ENCODE measurements at regions not wholly inside any gene's neighbourhood (a gene's known extent, or its start where the extent isn't known, plus 50 kb on each side); places are given as distances from the start of the nearest gene placed in this dataset.
A peak's percentile ranks its signal among the peaks of the same experiment; 100 is the strongest.
"Not testable (repeated sequence)": the region's sequence is repeated elsewhere in the genome, so short reads cannot be mapped to it uniquely, and the experiment has no call there.

DNA sequence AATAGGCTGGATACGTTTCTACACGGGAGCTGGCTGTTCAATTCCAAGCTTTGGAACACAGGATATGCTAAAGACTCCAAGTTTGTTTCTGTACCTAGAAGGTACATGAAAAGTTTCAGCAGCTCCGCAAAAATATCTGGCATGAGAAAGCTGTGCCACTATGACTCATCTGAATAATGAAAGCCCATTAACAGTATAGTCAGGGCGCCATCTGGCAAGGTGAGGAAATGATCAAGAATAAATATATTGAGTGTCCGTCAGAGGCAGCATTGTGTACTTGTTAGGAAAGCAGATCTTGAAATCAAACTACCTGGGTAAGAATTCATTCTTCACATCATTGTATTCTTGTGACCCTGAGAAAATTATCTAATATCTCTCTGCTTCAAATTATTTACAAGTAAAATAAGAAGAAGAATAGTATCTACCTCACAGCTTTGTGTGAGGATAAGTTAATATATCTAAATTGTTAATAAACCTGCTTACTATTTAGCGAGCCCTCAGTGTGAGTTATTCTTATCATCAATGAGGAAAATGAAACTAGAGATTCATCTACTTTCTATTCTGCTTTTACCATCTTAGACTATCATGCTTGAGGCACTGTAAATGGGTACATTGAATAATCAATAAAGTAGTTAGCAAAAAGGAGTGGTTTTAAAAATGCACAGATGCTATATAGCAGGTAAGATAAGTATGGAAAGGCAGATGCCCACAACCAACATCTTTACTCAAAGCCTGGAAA lies 53.5 kb downstream of the FSCB start:
- peak; percentile 64 for DNase-seq

DNA sequence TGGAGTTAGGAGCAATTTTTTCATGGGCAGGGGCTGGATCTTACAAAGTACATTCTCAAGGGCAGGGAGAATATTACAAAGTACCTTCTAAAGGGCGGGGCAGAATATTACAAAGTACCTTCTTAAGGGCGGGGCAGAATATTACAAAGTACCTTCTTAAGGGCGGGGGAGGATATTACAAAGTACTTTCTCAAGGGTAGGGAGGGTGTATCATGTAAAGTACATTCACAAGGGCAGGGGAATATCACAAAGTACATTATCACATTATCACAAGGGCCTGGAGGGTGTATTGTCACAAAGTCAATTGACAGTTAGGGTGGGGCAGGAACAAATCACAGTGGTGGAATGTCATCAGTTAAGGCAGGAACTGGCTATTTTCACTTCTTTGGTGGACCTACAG lies 56.9 kb downstream of the FSCB start:
- DNase-seq, result not testable (repeated sequence)

DNA sequence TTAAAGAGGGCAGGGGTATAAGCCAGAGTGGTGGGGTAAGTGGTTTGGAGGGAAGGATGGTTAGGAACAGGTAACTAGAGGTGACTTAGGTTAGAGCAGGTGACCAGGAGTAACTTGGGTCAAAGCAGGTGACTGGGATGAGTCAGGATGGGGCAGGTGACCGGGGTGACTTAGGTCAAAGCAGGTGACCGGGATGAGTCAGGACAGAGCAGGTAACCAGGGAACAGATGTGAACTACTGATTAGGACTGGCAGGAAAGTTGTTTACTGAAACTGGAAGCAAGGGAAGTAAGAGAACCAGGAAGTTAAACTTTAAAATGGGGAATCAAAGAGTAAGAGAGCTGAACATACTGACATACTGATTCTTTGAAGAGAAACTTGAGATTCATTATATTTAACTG lies 57.4 kb downstream of the FSCB start:
- no peak for DNase-seq

DNA sequence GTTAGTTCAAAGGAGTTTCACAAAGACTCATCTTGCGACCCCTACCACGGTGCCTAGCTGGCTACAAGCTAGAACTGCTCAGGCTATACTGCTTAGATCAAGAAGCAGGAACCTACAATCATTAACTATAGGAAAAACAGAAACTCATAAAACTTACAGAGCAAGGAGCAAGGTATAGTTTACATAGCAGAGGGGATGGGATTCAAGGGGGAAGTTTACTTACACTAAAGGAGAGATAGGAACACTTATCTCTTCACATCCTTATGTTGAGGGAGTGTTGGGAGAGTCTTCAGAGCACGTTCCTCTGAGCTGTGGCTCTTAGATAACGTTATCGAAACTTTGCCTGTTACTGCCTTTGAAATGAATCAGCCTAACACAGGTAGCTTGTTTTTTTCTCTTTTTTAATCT lies 58.1 kb downstream of the FSCB start:
- DNase-seq, result no peak

DNA sequence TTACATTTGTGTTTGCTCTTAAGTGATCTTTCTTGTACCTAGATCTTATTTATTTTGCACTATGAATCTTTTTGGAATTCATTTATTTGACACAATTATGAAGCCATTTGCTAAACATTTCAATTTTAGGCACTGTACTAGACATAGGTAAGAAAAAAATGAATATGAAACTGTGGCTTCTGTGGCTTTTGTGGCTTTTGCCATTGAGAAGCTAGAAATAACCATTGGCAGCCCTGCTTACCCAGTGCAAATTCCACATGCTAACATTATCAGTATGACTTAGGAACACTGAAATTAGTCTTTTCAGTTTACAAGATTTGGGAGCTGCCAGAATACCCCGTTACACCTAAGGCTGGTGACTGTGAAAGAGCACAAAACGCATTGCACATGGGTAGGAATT lies 60.1 kb downstream of the FSCB start:
- no peak for DNase-seq

DNA sequence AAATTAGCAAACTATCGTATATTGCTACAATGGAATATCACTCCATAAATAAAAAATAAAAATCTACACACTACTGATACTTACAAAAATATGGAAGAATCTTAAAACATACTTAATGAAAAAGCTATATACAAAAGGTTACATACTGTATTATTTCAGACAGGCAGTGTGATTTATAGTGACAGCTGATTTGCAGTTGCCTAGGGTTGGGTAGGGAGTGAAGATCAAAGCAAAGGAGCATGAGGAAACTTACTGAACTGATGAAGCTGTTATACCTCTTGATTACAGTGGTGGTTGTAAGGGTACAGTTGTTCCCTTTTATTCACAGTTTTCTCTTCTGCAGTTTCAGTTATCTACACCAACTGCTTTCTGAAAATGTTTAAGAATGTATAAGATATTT lies 62.6 kb downstream of the FSCB start:
- DNase-seq, result no peak

DNA sequence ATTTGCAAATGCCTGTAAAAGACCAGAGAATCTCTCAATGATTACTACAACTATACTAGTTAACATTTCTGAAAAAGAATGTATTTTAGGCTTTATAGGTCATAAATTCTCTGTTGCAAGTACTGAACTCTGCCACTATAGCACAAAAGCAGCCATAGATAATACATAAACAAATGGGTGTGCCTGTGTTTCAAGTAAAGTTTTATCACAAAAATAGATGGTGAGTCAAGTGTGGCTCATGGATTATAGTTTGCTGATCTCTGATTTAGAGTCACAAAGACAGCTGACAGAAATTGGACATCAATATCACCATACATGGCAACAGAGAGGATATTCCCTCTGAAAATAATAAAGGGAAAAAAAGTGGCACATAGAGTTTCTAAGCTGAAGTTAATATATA lies 68.1 kb downstream of the FSCB start:
- no peak for DNase-seq

DNA sequence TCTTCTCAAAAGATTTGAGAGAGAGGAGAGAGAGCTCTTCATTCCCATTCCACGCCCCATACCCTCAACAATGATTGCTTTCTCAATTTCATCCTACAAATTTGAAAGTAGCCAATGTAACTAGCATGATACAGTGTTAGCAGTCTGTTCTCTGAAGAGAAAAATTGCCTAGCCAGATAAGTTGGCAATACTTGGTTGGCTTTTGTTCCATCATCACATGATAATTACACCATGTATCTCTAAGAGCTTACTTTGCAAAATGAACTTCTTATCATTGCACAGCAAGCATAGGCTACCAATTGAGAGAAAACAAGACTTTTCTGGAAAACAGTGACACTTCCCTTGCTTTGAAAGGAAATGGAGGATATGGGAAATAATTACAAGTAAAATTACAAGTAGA lies 68.9 kb downstream of the FSCB start:
- DNase-seq, result no peak

DNA sequence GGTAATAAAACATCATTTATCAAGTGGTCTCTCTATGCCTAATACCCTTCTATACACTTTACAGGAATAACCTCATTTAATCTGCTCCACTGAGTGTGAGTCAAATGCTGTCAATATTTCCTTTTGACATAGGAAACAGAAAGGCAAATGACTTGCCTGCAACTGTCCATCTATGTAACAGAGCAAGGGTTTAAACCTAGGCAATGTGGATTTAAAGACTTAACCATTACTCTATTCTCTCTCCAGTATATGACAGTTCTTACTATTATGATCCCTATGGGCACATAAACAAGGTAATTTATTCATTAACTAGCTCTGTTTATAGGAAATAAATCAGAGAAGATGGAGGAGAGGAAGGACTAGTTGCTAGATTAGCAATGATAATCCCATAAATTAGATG lies 70.6 kb downstream of the FSCB start:
- DNase-seq, result no peak

DNA sequence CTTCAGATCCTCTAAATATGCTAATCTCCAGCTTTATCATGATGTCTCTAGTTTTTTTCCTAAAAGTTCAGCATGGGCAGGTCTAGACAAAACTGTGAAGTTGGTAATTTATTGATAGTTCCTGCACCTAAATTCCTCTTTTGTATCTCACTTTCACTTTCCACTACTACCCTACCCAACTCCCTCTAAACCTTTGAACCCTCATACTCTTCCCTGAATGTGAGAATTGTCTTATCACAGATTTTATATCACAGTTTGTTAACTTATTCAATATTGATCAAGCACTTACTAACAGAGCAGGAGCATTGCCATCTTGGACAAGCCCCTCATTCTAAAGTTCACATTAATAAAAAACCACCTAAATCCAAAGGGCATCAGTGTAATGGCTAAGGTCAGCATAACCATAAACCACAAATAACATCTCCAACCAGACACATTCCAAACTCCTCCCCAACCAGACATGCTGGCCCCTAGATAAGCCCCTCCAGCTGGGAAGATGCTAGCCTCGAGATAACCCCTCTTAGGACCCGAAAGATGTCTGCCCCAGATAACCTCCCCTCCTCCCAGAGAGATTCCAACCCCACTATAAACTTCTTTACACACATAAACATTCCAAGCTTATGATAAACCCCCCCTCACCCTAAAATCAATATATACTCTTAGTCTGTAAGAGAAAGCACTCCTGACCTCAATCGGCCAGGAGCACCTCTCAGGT lies 78.7 kb downstream of the FSCB start:
- no peak for DNase-seq

DNA sequence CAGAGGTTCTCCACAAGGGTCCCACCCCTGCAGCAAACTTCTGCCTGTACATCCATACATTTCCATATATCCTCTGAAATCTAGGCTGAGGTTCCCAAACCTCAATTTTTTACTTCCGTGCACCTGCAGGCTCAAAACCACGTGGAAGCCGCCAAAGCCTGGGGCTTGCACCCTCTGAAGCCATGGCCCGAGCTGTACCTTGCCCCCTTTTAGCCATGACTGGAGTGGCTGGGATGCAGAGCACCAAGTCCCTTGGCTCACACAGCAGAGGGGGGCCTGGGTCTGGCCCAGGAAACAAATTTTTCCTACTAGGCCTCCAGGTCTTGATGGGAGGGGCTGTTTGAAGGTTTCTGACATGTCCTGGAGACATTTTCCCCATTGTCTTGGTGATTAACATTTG lies 84.4 kb downstream of the FSCB start:
- DNase-seq, result no peak

DNA sequence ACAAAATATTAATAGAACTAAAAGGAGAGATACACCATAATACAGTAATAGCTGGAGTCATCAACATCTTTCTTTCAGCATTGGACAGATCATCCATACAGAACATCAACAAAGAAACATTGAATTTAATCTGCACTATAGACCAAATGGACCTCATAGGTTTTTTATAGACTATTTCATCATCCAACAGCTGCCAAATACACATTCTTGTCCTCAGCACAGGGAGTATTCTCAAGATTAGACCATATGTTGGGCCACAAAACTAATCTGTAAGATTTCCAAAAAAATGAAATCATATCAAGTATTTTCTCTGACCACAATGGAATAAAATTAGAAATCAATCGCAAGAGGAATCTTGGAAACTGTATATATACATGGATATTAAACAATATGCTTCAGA lies 86.9 kb downstream of the FSCB start:
- DNase-seq, result peak; percentile 18

DNA sequence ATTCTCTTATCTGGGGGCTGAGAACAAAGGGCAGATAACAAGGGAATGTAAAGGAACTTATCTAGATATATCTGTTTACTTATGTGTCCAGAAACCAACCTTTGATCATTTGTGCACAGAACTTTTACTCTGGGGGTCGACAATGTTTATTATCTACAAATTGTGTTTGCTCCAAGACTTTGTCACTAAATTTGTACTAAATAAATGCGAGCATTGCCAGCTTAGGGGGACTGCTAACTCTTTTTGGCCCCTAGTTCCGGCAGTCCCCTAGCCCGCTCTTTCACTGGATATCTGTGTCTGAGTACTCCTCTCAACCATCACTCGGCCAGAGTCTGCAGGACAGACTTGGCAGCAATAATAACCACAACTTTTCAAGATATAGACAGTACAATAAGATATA lies 88.2 kb downstream of the FSCB start:
- no peak for DNase-seq

DNA sequence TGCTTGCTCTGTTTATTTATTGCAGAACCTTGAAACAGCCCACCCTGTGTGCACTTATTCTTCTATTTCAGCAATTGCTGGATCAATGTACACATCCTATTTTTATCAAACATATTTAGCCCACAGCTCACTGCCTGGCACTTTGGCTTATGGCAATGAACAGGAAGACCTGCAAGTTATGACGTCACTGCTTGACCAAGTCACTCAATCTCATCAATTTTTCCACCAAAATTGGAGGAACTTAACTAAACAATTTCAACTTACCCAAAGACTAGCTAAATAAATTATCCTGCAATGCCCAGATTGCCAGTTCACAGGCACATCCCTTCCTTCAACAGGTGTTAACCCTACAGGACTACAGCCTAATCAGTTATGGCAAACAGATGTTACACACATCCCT lies 89.3 kb downstream of the FSCB start:
- DNase-seq, result no peak

DNA sequence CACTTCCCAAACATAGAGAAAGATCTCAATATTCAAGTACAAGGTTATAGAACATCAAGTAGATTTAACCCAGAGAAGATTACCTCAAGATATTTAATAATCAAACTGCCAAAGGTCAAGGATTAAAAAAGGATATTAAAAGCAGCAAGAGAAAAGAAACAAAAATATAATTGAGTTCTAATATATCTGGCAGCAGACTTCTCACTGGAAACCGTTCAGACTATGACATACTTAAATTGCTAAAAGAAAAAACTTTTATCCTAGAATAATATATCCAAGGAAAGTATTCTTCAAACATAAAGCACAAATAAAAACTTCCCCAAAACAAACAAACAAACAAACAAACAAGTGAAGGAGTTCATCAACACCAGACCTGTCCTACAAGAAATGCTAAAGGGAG lies 92.4 kb downstream of the FSCB start:
- DNase-seq, result no peak

DNA sequence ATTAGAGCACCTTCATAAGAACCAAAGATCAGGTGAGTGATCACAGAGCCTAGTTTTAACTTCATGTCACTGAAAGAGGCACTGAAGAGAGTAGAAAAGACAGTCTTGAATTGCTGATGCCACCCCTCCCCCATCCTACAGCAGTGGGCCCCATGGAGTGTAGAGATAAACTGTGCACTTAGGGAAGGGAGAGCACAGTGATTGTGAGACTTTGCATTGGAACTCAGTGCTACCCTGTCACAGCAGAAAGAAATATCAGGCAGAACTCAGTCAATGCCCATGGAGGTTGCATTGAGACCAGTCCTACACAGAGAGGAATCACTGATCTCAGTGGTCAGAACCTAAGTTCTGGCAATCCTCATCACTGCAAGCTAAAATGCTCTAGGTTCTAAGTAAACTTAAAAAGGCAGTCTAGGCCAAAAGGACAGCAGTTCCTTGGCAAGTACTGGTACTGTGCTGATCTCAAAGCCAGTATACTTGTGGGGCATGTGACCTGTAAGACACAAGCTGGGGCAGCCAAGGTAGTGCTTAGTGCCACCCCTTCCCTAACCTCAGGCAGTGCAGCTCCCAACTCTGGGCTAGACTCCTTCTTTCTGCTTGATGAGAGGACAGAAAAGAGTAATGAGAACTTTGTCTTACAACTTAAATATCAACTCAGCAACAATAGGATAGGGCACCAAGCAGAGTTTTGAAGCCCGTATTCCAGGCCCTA lies 94.1 kb downstream of the FSCB start:
- no peak for DNase-seq

DNA sequence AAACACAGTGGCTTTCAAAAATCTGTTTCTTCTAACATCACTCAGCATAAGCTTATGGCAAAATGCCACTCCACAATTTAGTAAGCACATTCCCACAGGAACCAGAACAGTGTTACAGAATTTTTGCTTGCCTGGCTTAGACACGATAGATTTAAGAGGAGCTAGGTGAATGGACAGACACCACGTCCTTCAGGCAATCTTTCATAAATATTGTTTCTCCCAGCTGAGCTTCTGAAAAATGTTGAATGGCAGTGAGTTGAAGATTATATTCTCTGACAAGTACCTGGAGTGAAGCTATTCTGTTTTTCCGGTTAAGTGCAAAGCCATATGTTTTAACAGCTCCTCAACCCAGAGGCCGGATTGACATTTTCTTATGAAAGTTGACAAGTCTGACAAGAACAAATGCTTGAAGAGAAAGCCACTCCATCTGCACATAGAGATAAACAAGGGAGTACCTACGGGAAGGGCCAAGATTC lies 102.0 kb downstream of the FSCB start:
- DNase-seq, result peak; percentile 49

DNA sequence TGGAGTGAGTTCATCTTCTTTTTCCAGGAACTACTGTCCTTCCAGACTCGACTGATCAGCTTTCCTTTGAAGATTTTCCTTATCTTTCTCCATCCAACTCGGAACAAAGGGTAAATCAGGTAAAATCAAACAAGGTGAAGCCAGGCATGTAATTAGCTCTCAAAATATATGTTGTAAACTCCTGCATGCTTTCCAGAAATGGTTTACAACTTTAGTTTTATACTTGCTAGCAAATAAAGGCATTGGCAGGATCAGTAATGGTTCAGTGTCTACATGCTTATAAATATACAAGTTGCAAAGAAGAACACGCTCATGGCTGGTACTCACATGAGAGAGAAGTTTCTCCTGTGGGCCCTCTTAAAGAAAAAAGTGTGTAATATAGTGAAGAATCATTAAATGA lies 102.5 kb downstream of the FSCB start:
- no peak for DNase-seq

DNA sequence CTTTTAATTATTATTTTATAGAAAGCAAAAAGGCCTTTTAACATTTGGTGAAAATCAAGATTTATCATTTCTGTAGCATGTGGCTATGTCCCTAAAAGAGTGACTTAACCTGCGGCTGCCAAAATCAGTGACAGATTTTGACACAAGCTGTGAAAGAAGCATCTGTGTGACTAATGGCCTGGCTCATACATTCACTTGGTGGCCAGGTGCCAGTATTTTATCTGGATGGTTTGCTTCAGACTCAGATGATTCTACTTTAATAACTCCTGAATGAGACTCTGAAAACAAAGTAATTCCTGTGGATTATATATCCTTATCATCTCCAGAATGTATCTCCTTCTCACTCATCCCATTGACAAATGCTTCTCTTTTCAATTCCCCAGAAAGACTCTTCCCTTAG lies 103.0 kb downstream of the FSCB start:
- peak; percentile 64 for DNase-seq

DNA sequence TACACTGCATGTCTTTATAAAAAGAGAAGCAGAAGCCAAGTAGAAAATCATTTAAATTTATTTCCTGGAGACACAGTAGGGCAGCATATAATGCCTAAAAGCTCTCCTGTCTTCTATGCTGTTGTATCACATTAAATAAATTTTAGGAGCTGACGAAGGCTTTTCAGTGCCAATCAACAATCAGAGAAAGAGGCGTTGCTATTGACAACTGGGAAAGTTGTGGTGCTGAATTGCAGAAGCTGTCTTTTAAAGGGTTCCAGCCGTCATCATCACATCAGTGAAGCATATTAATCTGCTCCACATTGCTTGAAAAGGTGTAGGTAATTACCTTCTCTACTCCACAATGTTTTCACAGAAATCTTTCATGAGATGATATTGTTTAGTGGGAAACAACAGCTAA lies 103.9 kb downstream of the FSCB start:
- DNase-seq, result no peak

DNA sequence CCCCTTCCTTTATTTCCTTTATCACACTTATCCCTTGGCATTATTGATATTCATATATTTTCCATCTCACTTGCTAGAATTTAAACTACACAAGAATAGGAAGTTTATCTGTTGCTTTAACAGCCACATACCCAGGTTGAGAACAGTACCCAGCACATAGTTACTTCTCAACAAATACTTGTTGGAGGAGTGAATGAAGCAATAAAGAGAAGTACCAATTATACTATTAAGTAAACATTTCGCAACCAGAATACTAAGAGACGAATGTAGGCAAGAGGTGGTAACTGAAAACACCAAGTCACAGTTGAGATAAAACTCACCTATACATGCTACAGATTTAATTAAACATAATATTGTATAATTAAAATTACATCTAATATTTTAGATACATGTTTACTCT lies 110.9 kb downstream of the FSCB start:
- no peak for DNase-seq

DNA sequence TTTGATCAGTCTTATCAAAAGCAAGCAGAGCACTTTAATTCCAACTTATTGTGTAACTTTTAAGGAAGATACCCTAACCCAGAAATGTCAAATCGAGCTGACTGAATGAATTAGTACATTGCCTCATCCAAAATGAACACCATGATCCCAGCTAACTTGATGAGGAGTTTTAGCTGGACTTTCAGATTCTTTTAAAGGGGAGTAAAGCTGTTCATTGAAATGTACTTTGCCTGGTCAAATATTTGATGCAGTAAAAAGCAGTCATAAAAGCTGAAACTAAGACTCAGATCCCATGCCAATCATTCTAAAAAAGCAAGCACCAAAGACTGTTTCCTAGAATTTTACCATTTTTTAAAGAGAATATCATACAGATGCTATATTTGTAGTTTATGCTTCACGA lies 114.1 kb downstream of the FSCB start:
- DNase-seq, result no peak

DNA sequence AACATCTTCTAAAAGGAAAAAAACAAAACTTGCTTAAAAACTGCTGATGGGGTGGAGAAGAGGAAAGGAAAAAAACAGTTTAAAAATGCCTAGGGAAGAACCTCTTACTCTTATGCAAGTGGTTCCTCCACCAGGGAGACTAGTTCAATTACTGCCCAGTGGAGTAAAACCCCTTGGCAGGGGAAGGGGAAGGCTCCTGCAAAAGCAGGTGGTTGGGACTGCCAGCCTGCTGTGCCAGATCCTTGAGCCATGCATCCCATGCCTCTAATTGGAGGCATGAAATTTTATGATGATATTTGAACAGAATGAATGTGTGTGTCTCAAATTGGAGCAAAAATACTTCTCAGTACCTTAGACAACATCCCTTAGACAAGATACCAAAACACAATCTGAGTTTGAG lies 118.8 kb downstream of the FSCB start:
- peak; percentile 66 for DNase-seq

DNA sequence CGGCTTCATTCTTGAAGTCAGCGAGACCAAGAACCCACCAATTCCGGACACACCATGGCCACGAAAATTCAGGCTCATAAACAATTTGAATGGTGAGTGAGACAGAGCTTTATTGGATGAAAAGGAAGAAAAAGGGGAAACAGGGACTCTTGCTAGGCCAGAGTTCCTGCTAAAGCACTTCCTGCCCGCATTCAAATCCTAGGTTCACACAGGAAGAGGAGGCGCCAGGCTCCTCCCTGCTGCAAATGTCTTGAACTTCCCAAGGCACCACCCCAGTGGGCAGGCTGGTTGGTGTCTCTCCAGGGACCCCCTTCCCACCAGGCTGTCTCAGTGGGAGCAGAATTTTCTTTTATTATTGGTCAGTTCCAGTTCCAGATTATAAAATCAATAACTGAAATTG lies 121.2 kb downstream of the FSCB start:
- DNase-seq, result no peak
